Osteocyte (in vitro differentiated cells): ENCODE measurements at regions not wholly inside any gene's neighbourhood (a gene's known extent, or its start where the extent isn't known, plus 50 kb on each side); places are given as distances from the start of the nearest gene placed in this dataset.

ENCODE experiments used
- DNase-seq: peaks from one replicate; pipeline ENCODE4 v3.0.0; 2021; ENCODE audit warnings: mixed read lengths; ENCODE audit not compliant: unreplicated experiment; ENCODE audit errors: extremely low spot score
- H3K27ac Mint-ChIP-seq: one replicate; pipeline ENCODE4 v1.8.0; 2021; ENCODE audit warnings: mild to moderate bottlenecking, mixed read lengths; ENCODE audit not compliant: unreplicated experiment
- H3K27me3 Mint-ChIP-seq: one replicate; pipeline ENCODE4 v1.8.0; 2021; ENCODE audit warnings: mixed read lengths; ENCODE audit not compliant: unreplicated experiment
- H3K36me3 Mint-ChIP-seq: one replicate; pipeline ENCODE4 v1.8.0; 2021; ENCODE audit warnings: mixed read lengths; ENCODE audit not compliant: unreplicated experiment
- H3K4me1 Mint-ChIP-seq: one replicate; pipeline ENCODE4 v1.8.0; 2021; ENCODE audit warnings: mixed read lengths; ENCODE audit not compliant: unreplicated experiment
- H3K4me3 Mint-ChIP-seq: one replicate; pipeline ENCODE4 v1.8.0; 2021; ENCODE audit warnings: mild to moderate bottlenecking, moderate library complexity, mixed read lengths; ENCODE audit not compliant: unreplicated experiment
- H3K9me3 Mint-ChIP-seq: one replicate; pipeline ENCODE4 v1.8.0; 2021; ENCODE audit warnings: mixed read lengths; ENCODE audit not compliant: unreplicated experiment
- TF ChIP-seq, protein P1 (sequence below): fragments of 200-600 bp; sonication (generic); IDR thresholded peaks from 2 replicates; pipeline ENCODE4 v1.5.0; 2021; ENCODE audit warnings: antibody characterized with exemption, mild to moderate bottlenecking, moderate library complexity

GRCh38 chr20:7673841-7674240, 266.4 kb downstream of the HAO1 start:
- Mint-ChIP-seq H3K9me3 (no peaks in the 10 kb centered on the region), H3K4me1 (no peaks in the 10 kb centered on the region), H3K4me3 (no peak overlapping the region), H3K36me3 (no peaks in the 10 kb centered on the region), H3K27ac (no peak overlapping the region), H3K27me3 (peaks cover 2% of the 10 kb centered on the region)
- TF ChIP-seq, protein P1, sequence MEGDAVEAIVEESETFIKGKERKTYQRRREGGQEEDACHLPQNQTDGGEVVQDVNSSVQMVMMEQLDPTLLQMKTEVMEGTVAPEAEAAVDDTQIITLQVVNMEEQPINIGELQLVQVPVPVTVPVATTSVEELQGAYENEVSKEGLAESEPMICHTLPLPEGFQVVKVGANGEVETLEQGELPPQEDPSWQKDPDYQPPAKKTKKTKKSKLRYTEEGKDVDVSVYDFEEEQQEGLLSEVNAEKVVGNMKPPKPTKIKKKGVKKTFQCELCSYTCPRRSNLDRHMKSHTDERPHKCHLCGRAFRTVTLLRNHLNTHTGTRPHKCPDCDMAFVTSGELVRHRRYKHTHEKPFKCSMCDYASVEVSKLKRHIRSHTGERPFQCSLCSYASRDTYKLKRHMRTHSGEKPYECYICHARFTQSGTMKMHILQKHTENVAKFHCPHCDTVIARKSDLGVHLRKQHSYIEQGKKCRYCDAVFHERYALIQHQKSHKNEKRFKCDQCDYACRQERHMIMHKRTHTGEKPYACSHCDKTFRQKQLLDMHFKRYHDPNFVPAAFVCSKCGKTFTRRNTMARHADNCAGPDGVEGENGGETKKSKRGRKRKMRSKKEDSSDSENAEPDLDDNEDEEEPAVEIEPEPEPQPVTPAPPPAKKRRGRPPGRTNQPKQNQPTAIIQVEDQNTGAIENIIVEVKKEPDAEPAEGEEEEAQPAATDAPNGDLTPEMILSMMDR: no peak
- no peak for DNase-seq

GRCh38 chr20:7682916-7683315, 257.3 kb downstream of the HAO1 start:
- DNase-seq: no peak
- Mint-ChIP-seq H3K27ac (no peak overlapping the region), H3K4me3 (no peak overlapping the region), H3K4me1 (no peaks in the 10 kb centered on the region), H3K27me3 (no peaks in the 10 kb centered on the region), H3K36me3 (no peaks in the 10 kb centered on the region), H3K9me3 (no peaks in the 10 kb centered on the region)
- TF ChIP-seq, protein P1: no peak

DNA sequence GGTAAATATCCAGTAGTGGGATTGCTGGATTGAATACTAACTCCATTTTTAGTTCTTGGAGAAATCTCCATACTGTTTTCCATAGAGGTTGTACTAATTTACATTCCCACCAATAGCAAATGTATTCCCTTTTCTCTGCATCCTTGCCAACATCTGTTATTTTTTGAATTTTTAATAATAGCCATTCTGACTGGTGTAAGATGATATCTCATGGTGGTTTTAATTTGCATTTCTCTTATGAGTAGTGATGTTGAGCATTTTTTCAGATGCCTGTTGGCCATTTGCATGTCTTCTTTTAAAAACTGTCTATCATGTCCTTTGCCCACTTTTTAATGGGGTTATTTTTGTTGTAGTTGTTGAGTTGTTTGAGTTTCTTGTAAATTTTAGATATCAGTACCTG, 253.2 kb downstream of the HAO1 start:
- Mint-ChIP-seq H3K4me1 (no peaks in the 10 kb centered on the region), H3K27me3 (no peaks in the 10 kb centered on the region), H3K27ac (no peak overlapping the region), H3K36me3 (no peaks in the 10 kb centered on the region), H3K9me3 (no peaks in the 10 kb centered on the region), H3K4me3 (no peak overlapping the region)
- TF ChIP-seq, protein P1: no peak
- no peak for DNase-seq

GRCh38 chr20:7689151-7689550, 251.1 kb downstream of the HAO1 start:
- Mint-ChIP-seq H3K27ac (no peak overlapping the region), H3K27me3 (peaks cover 2% of the 10 kb centered on the region)

GRCh38 chr20:7691647-7692269, 248.5 kb downstream of the HAO1 start:
- Mint-ChIP-seq H3K4me3 (no peak overlapping the region), H3K4me1 (no peaks in the 10 kb centered on the region), H3K27me3 (peaks cover 2% of the 10 kb centered on the region), H3K36me3 (no peaks in the 10 kb centered on the region), H3K27ac (no peak overlapping the region), H3K9me3 (no peaks in the 10 kb centered on the region)
- TF ChIP-seq, protein P1: no peak
- no peak for DNase-seq

More at GRCh38 chr20:7689151-7689550, 251.1 kb downstream of the HAO1 start:
- TF ChIP-seq, protein P1: no peak
- Mint-ChIP-seq H3K36me3 (no peaks in the 10 kb centered on the region), H3K9me3 (no peaks in the 10 kb centered on the region), H3K4me3 (no peak overlapping the region), H3K4me1 (no peaks in the 10 kb centered on the region)
- DNase-seq: no peak
